ENCODE measurements at regions not wholly inside any gene's neighbourhood (a gene's known extent, or its start where the extent isn't known, plus 50 kb on each side); places are given as distances from the start of the nearest gene placed in this dataset.
"Not testable (repeated sequence)": the region's sequence is repeated elsewhere in the genome, so short reads cannot be mapped to it uniquely, and the experiment has no call there.

GRCh38 chr16:66175636-66176035 lies 190.9 kb upstream of the CDH5 start:
- no peaks in the 10 kb centered on the region for H4K20me1 ChIP-seq
- H3K4me1 ChIP-seq: peaks cover 15 to 33% (median 27%) of the 10 kb centered on the region in 10 experiments
- H3K27ac ChIP-seq: peak overlapping the region in 10 of 11 experiments; percentile 6 to 79 (median 62); a peak in 19 of 22 replicates
- peaks cover 27 to 41% (median 30%) of the 10 kb centered on the region in 11 experiments for H3K9me3 ChIP-seq (replicated peaks in 1 of 11)
- no peak overlapping the region for H3K4me3 ChIP-seq
- no peaks in the 10 kb centered on the region for H3K27me3 ChIP-seq
- peak overlapping the region in 10 of 11 experiments; percentile 3 to 65 (median 36); a peak in 18 of 22 replicates for H3K9ac ChIP-seq
- H3K36me3 ChIP-seq: peaks cover 0 to 10% (median 0%) of the 10 kb centered on the region in 11 experiments; a peak in 3 of 22 replicates
- TF ChIP-seq Cebpa-rat (IDR thresholded peaks at IDR 0.05): no peak
- peak overlapping the region; percentile 42 to 74 (median 60) for H3K4me2 ChIP-seq

DNA sequence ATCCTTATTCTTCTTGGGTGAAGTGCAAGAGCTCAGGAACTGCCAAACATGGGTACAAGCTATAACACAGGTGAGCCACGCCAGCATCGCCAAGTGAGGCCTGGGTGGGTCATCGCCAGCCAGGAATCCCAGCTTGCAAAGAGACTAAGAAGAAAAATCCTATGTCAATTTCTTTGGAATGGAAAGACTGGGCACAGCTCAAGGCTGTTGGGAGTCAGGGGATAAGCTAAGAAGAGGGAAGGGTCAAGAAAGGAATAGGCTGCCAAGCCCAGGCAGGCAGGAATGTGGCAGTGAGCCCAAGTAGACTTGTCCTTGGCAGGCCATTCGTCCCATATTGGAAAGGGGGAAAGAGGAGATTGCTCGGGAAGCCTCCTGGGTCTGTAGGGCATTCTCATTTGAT lies 191.4 kb upstream of the CDH5 start:
- Histone ChIP-seq H3K27me3 (no peaks in the 10 kb centered on the region), H3K9me3 (replicated peaks in 1 of 11) (peaks cover 21 to 36% (median 24%) of the 10 kb centered on the region in 11 experiments), H3K4me1 (peaks cover 15 to 35% (median 28%) of the 10 kb centered on the region in 10 experiments), H3K9ac (peak overlapping the region in 9 of 11 experiments; percentile 21 to 65 (median 37); a peak in 14 of 22 replicates), H3K36me3 (peaks cover 0 to 6% (median 0%) of the 10 kb centered on the region in 11 experiments; a peak in 3 of 22 replicates), H3K4me3 (no peak overlapping the region), H3K27ac (peak overlapping the region in 10 of 11 experiments; percentile 6 to 79 (median 62); a peak in 19 of 22 replicates), H3K4me2 (peak overlapping the region; percentile 42 to 74 (median 60)), H4K20me1 (no peaks in the 10 kb centered on the region)
- TF ChIP-seq Cebpa-rat (IDR thresholded peaks at IDR 0.05): no peak

DNA sequence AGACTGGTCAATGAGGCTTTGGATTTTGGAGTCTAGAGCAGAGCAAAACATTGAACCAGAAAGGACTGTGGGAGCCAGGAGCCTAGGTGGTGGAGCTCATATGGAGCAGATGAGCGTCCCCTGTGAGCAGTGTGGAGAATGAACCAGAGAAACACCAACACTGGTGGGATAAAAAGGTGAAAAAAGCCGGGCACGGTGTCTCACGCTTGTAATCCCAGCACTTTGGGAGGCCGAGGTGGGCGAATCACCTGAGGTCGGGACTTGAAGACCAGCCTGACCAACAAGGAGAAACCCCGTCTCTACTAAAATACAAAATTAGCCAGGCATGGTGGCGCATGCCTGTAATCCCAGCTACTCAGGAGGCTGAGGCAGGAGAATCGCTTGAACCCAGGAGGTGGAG lies 192.7 kb upstream of the CDH5 start:
- H3K36me3 ChIP-seq, H4K20me1 ChIP-seq: not testable (repeated sequence)

DNA sequence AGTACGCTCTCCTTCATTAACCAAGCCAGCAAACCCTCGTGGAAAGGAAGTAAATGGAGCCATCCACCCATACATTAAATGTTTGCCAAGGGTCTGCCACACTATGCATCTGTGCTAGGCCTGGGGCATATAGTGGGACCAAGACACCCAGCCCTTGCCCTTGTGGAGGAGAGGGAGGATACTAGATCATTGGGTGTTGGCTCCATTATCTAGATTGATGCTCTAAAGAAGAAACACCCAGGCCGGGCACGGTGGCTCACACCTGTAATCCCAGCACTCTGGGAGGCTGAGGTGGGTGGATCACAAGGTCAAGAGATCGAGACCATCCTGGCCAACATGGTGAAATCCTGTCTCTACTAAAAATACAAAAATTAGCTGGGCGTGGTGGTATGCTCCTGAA lies 193.3 kb upstream of the CDH5 start:
- H3K9ac ChIP-seq, H3K27ac ChIP-seq, H4K20me1 ChIP-seq, H3K27me3 ChIP-seq, H3K36me3 ChIP-seq, H3K4me3 ChIP-seq: not testable (repeated sequence)
- peak overlapping the region in 7 of 11 experiments; percentile 8 to 36 (median 19); a peak in 5 of 22 replicates for H3K4me2 ChIP-seq
- peaks cover 2 to 17% (median 6%) of the 10 kb centered on the region in 11 experiments; a peak in 18 of 22 replicates for H3K9me3 ChIP-seq (replicated peaks in 1 of 11)
- H3K4me1 ChIP-seq: peaks cover 15 to 49% (median 30%) of the 10 kb centered on the region in 10 experiments

More for the DNA sequence above, 192.7 kb upstream of the CDH5 start:
- H3K4me2 ChIP-seq, H3K27me3 ChIP-seq, H3K9ac ChIP-seq, H3K4me3 ChIP-seq, H3K27ac ChIP-seq: not testable (repeated sequence)
- peaks cover 8 to 23% (median 12%) of the 10 kb centered on the region in 11 experiments; a peak in 21 of 22 replicates for H3K9me3 ChIP-seq (replicated peaks in 1 of 11)
- H3K4me1 ChIP-seq: peaks cover 15 to 47% (median 30%) of the 10 kb centered on the region in 10 experiments

- H3K9me3 ChIP-seq (replicated peaks in 1 of 11): peaks cover 0 to 17% (median 4%) of the 10 kb centered on the region in 11 experiments; a peak in 13 of 22 replicates
- no peak for TF ChIP-seq Cebpa-rat (IDR thresholded peaks at IDR 0.05)
- no peak overlapping the region for H3K9ac ChIP-seq
- H4K20me1 ChIP-seq: no peaks in the 10 kb centered on the region
- H3K4me2 ChIP-seq: peak overlapping the region in 7 of 11 experiments; percentile 8 to 36 (median 19); a peak in 7 of 22 replicates
- peaks cover 15 to 56% (median 30%) of the 10 kb centered on the region in 10 experiments for H3K4me1 ChIP-seq
- no peaks in the 10 kb centered on the region for H3K36me3 ChIP-seq
- H3K27me3 ChIP-seq: no peaks in the 10 kb centered on the region
- 0 out of 22 replicates have a peak overlapping the region, but pooled peaks of 1 of the 11 experiments have one; percentile 7 for H3K27ac ChIP-seq
- no peak overlapping the region for H3K4me3 ChIP-seq
Measured at GRCh38 chr16:66172463-66172862, 194.0 kb upstream of the CDH5 start.

- Histone ChIP-seq H4K20me1 (no peaks in the 10 kb centered on the region), H3K27ac (no peak overlapping the region), H3K4me3 (no peak overlapping the region), H3K9ac (no peak overlapping the region), H3K36me3 (no peaks in the 10 kb centered on the region), H3K9me3 (replicated peaks in 1 of 11) (peaks cover 0 to 25% (median 12%) of the 10 kb centered on the region in 11 experiments; a peak in 15 of 22 replicates), H3K4me2 (no peak overlapping the region), H3K27me3 (no peaks in the 10 kb centered on the region), H3K4me1 (peaks cover 17 to 60% (median 29%) of the 10 kb centered on the region in 10 experiments)
- TF ChIP-seq Cebpa-rat (IDR thresholded peaks at IDR 0.05): no peak
Measured at GRCh38 chr16:66171578-66171977, 194.9 kb upstream of the CDH5 start.

- Histone ChIP-seq H3K27ac (no peak overlapping the region), H3K4me3 (no peak overlapping the region), H3K36me3 (no peaks in the 10 kb centered on the region), H3K27me3 (no peaks in the 10 kb centered on the region), H3K9ac (no peak overlapping the region), H4K20me1 (no peaks in the 10 kb centered on the region), H3K9me3 (replicated peaks in 1 of 11) (peaks cover 0 to 28% (median 14%) of the 10 kb centered on the region in 11 experiments; a peak in 15 of 22 replicates), H3K4me2 (no peak overlapping the region), H3K4me1 (peaks cover 14 to 59% (median 26%) of the 10 kb centered on the region in 10 experiments)
- TF ChIP-seq Cebpa-rat (IDR thresholded peaks at IDR 0.05): no peak
Measured at GRCh38 chr16:66170989-66171388, 195.5 kb upstream of the CDH5 start.

- peak overlapping the region in 5 of 11 experiments; percentile 25 to 60 (median 28); a peak in 9 of 22 replicates for H3K4me2 ChIP-seq
- peaks cover 2 to 49% (median 14%) of the 10 kb centered on the region in 10 experiments; a peak in 17 of 20 replicates for H3K4me1 ChIP-seq
- H3K36me3 ChIP-seq: no peaks in the 10 kb centered on the region
- no peaks in the 10 kb centered on the region for H4K20me1 ChIP-seq
- H3K27me3 ChIP-seq: no peaks in the 10 kb centered on the region
- H3K27ac ChIP-seq: peak overlapping the region in 2 of 11 experiments; percentile 2 to 17; a peak in 2 of 22 replicates
- H3K9me3 ChIP-seq (replicated peaks in 1 of 11): peaks cover 0 to 28% (median 14%) of the 10 kb centered on the region in 11 experiments; a peak in 15 of 22 replicates
- no peak for TF ChIP-seq Cebpa-rat (IDR thresholded peaks at IDR 0.05)
- no peak overlapping the region for H3K9ac ChIP-seq
- no peak overlapping the region for H3K4me3 ChIP-seq
Measured at GRCh38 chr16:66169817-66170216, 196.7 kb upstream of the CDH5 start.

DNA sequence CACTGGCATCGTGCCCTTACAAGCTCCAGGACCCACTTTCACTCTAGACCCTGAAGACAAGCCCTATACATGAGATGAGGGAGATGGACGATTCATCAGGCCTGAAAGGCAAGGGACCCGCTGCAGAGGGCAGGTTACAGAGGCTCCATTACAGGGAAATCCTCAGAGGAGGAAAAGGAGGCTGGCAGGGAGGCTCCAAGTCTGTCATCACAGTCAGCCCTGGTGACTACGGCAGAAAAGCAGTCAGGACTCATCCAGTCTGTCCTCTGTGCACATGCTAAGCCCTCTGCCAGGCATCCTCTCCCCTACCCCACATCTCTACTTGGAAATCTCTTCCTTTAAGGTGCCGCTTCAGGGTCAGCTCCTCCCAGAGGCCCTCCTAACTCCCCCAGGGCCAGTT lies 197.7 kb upstream of the CDH5 start:
- Histone ChIP-seq H3K9me3 (replicated peaks in 1 of 11) (peaks cover 0 to 28% (median 14%) of the 10 kb centered on the region in 11 experiments; a peak in 15 of 22 replicates), H3K27ac (0 out of 22 replicates have a peak overlapping the region, but pooled peaks of 1 of the 11 experiments have one; percentile 19), H3K27me3 (no peaks in the 10 kb centered on the region), H3K36me3 (no peaks in the 10 kb centered on the region), H3K4me3 (no peak overlapping the region), H3K9ac (no peak overlapping the region), H3K4me1 (peaks cover 0 to 52% (median 11%) of the 10 kb centered on the region in 10 experiments; a peak in 11 of 20 replicates), H3K4me2 (peak overlapping the region in 1 of 11 experiments; percentile 19; a peak in 1 of 22 replicates), H4K20me1 (no peaks in the 10 kb centered on the region)
- TF ChIP-seq Cebpa-rat (IDR thresholded peaks at IDR 0.05): no peak

All from BLaER1 treated with 17β-estradiol and CSF1 and Interleukin-3, amounts not matched to agents 10 nM and 100 nM (cell line).